Fibroblast of pulmonary artery (primary cell): ENCODE measurements at regions not wholly inside any gene's neighbourhood (a gene's known extent, or its start where the extent isn't known, plus 50 kb on each side); places are given as distances from the start of the nearest gene placed in this dataset.
"Not testable (repeated sequence)": the region's sequence is repeated elsewhere in the genome, so short reads cannot be mapped to it uniquely, and the experiment has no call there.

Source experiments
- DNase-seq: peaks from one replicate; pipeline ENCODE4 v3.0.0-alpha.2; 2010; ENCODE audit warnings: low read depth
- H3K4me3 ChIP-seq: replicated peaks from 2 replicates; pipeline ENCODE4 v1.5.1; 2011; ENCODE audit warnings: low read depth, mild to moderate bottlenecking, control low read depth, low read length, moderate library complexity
- CTCF ChIP-seq: IDR thresholded peaks from 2 replicates; pipeline ENCODE4 v1.5.1; 2011; ENCODE audit warnings: mild to moderate bottlenecking, control low read depth, low read length, inconsistent platforms; ENCODE audit errors: missing control alignments

- DNase-seq, result no peak
- H3K4me3 ChIP-seq, result no peak overlapping the region
- TF ChIP-seq CTCF, result no peak
Measured at GRCh38 chr9:108779551-108780325, 76.0 kb downstream of the ACTL7B start.

DNA sequence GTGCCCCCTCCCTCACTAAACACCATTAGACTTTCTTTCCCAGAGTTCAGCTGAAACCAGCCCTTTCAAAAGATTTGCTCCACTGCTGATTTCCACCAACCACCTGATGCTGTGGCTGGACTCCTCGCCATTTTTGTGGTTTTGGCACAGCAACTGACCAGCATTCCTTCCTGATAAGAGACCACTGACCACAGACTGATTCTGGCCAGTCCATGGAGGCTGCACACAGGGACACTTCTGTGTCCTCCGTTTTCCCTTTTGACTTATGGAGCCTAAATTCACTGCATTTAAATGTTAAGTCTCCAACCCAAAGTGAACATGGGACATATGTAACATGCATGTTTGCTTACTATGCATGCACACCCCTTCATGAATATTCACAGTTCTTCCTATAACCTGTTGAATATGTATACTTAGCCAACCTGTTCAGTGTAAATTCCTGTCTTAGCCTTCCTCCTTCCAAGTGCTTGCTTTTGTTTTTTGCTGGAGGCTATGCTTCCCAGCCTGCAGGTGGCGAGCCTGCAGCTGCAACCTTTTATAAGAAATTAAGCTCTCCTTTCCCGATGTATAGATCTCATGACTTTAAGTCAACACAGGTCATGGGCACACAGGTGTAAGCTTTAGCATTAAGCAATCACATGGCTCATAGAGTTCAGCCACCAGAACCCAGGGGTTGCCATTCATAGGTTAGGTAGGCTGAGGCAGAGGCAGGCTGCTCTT is 78.7 kb downstream of the ACTL7B start:
- H3K4me3 ChIP-seq, result no peak overlapping the region
- TF ChIP-seq CTCF, result peak; percentile 44
- DNase-seq, result peak; percentile 70

DNA sequence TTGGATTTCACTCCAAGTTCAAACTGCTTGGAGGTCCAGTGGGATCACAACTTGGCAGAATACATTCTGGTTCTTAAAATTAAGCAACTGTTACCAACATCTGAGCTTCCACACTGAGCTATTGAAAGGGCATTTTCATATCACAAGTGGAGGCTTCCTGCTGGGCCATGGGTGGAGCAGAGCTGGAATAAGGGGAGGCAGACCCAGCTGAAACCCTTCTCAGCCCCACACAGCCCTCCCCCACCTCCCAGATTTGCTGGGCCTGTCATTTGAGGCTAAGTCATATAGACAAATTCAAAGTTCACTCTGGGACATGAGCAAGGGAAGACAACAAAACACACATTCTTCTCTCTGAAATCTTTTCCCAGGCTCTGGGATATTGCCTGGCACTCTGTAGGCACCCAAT is 79.9 kb downstream of the ACTL7B start:
- TF ChIP-seq CTCF, result no peak
- DNase-seq, result no peak
- no peak overlapping the region for H3K4me3 ChIP-seq

GRCh38 chr9:108774088-108774487 is 81.7 kb downstream of the ACTL7B start:
- H3K4me3 ChIP-seq, DNase-seq: not testable (repeated sequence)

DNA sequence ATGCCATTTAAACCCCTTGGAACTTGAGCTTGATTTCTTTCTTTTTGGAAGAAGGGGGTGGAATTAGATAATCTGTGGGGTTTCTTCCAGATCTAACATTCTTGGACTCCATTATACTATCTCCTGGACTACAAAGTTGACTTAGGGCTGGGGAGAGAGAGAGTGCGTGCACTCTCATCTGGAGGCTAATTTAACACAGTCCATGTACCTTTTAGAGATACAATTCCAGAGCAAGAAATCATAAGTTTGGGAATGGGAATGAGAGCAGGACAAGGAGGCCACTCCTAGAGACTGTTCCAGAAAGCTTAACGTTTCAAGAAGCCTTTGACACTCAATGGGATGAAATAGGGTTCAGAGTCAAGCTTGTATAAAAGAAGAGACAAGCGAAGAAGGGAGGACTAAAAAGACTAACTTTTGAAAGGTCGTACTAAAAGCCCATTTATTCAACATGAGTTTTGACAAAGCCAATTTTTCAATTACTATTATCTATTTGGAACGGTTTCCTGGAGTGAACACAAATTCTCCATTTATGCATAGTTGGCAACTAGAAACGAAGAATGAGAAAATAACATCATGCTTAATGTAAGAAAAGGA is 83.4 kb downstream of the ACTL7B start:
- no peak for TF ChIP-seq CTCF
- no peak for DNase-seq
- no peak overlapping the region for H3K4me3 ChIP-seq

DNA sequence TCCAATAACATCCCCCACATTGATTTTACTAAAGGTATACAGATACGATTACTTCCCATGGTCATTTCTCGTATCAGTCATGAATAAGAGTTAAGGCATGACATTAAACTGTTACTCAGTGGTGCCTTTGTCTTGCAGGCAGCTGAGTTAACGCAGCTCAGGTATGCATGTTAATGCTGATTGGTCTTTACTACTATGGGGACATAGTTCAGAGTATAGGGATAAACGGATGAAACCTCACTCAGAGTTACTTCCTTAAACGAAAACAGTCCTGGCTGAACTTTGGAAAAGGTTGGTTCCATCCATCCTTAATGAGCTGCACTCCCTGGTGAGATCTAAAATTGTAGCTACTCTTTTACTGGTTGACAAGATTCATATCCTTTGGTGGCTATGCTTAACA is 87.0 kb downstream of the ACTL7B start:
- no peak for TF ChIP-seq CTCF
- H3K4me3 ChIP-seq, result no peak overlapping the region
- DNase-seq, result no peak

- TF ChIP-seq CTCF, result no peak
Measured at GRCh38 chr9:108766626-108767161, 89.1 kb downstream of the ACTL7B start.

More at GRCh38 chr9:108766626-108767161, 89.1 kb downstream of the ACTL7B start:
- H3K4me3 ChIP-seq, result no peak overlapping the region
- no peak for DNase-seq
